ENCODE measurements at regions not wholly inside any gene's neighbourhood (a gene's known extent, or its start where the extent isn't known, plus 50 kb on each side); places are given as distances from the start of the nearest gene placed in this dataset.

GRCh38 chr9:115169003-115169402 lies 51.0 kb upstream of the TNC start:
- Histone ChIP-seq H3K27me3 (ENCODE audit: insufficient read depth, low read length, poor library complexity, severe bottlenecking) (no peaks in the 10 kb centered on the region), H4K20me1 (ENCODE audit: insufficient read depth, low read length, poor library complexity, severe bottlenecking) (no peaks in the 10 kb centered on the region), H3K36me3 (ENCODE audit: insufficient read depth, low read length) (no peaks in the 10 kb centered on the region), H3K79me2 (ENCODE audit: insufficient read depth, low read length) (no peaks in the 10 kb centered on the region), H3K9me3 (ENCODE audit: insufficient read depth, low read depth, low read length) (no peaks in the 10 kb centered on the region), H3K4me1 (ENCODE audit: insufficient read depth, low read length, poor library complexity, severe bottlenecking) (no peaks in the 10 kb centered on the region), H3K9me2 (replicated peaks; ENCODE audit: low read depth, low read length) (no peaks in the 10 kb centered on the region), H3K9ac (ENCODE audit: low read depth, low read length, poor library complexity, severe bottlenecking) (no peak overlapping the region), H3K4me3 (ENCODE audit: low read length, poor library complexity, severe bottlenecking) (no peak overlapping the region), H3K4me2 (ENCODE audit: low read depth, low read length, poor library complexity, severe bottlenecking) (no peak overlapping the region), H3F3A (ENCODE audit: low read depth) (no peaks in the 10 kb centered on the region), H2AFZ (ENCODE audit: low read length) (no peak overlapping the region)
- TF ChIP-seq CTCF (conservative IDR thresholded peaks at IDR 0.05; ENCODE audit: low read length) (no peak), EZH2phosphoT487 (IDR thresholded peaks at IDR 0.05; ENCODE audit: borderline replicate concordance) (no peak)

DNA sequence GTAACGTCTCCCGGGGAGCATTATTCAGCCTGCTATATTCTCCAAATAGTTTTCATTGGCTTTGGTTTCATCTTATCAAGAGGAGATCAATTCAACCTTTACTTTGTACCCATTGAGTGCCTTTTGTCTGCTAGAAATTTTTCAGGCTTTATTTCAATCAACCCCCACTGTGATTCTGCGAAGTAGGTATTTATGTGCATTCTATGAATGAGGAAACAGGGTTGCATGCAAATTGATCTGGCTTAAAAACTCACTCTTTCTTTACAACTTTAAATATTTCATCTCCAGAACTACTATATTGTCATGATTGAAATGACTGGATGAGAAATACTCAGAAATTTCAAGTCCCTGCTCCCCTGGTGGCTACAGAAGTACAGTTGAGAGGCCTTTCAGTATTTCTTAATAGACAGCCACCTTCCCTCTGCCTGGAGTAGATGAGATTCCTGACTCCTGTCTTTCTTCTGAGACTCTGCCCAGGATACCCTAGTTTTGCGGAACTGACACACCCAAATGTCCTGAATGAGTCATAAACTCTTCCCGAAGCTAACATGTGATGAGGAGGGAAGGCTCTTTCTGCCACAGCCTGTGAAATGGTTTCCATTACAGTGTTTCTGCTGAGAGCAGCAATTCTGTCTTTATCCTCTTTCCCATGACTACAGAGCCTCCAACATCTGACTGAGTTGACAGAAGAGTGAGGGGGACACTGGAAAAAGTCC lies 52.6 kb upstream of the TNC start:
- Histone ChIP-seq H3K4me2 (ENCODE audit: low read depth, low read length, poor library complexity, severe bottlenecking) (no peak overlapping the region), H3K36me3 (ENCODE audit: insufficient read depth, low read length) (no peaks in the 10 kb centered on the region)
- no peak for TF ChIP-seq EZH2phosphoT487 (IDR thresholded peaks at IDR 0.05; ENCODE audit: borderline replicate concordance)

GRCh38 chr9:115171921-115172388 lies 54.0 kb upstream of the TNC start:
- H2AFZ ChIP-seq (ENCODE audit: low read length): no peak overlapping the region
- H3K9ac ChIP-seq (ENCODE audit: low read depth, low read length, poor library complexity, severe bottlenecking): no peak overlapping the region
- no peaks in the 10 kb centered on the region for H3F3A ChIP-seq (ENCODE audit: low read depth)
- H3K9me2 ChIP-seq (replicated peaks; ENCODE audit: low read depth, low read length): no peaks in the 10 kb centered on the region
- no peak overlapping the region for H3K4me2 ChIP-seq (ENCODE audit: low read depth, low read length, poor library complexity, severe bottlenecking)
- H3K4me1 ChIP-seq (ENCODE audit: insufficient read depth, low read length, poor library complexity, severe bottlenecking): no peaks in the 10 kb centered on the region
- H3K4me3 ChIP-seq (ENCODE audit: low read length, poor library complexity, severe bottlenecking): no peak overlapping the region
- H3K79me2 ChIP-seq (ENCODE audit: insufficient read depth, low read length): no peaks in the 10 kb centered on the region
- H3K27me3 ChIP-seq (ENCODE audit: insufficient read depth, low read length, poor library complexity, severe bottlenecking): no peaks in the 10 kb centered on the region
- no peaks in the 10 kb centered on the region for H3K9me3 ChIP-seq (ENCODE audit: insufficient read depth, low read depth, low read length)
- no peaks in the 10 kb centered on the region for H3K36me3 ChIP-seq (ENCODE audit: insufficient read depth, low read length)
- no peak for TF ChIP-seq CTCF (conservative IDR thresholded peaks at IDR 0.05; ENCODE audit: low read length)
- TF ChIP-seq EZH2phosphoT487 (IDR thresholded peaks at IDR 0.05; ENCODE audit: borderline replicate concordance): no peak
- H4K20me1 ChIP-seq (ENCODE audit: insufficient read depth, low read length, poor library complexity, severe bottlenecking): no peaks in the 10 kb centered on the region

More for the DNA sequence above, 52.6 kb upstream of the TNC start:
- no peaks in the 10 kb centered on the region for H3K4me1 ChIP-seq (ENCODE audit: insufficient read depth, low read length, poor library complexity, severe bottlenecking)
- no peak overlapping the region for H3K9ac ChIP-seq (ENCODE audit: low read depth, low read length, poor library complexity, severe bottlenecking)
- no peaks in the 10 kb centered on the region for H3K9me3 ChIP-seq (ENCODE audit: insufficient read depth, low read depth, low read length)
- no peaks in the 10 kb centered on the region for H3K9me2 ChIP-seq (replicated peaks; ENCODE audit: low read depth, low read length)
- H3F3A ChIP-seq (ENCODE audit: low read depth): no peaks in the 10 kb centered on the region
- H3K27me3 ChIP-seq (ENCODE audit: insufficient read depth, low read length, poor library complexity, severe bottlenecking): no peaks in the 10 kb centered on the region
- H4K20me1 ChIP-seq (ENCODE audit: insufficient read depth, low read length, poor library complexity, severe bottlenecking): no peaks in the 10 kb centered on the region
- H2AFZ ChIP-seq (ENCODE audit: low read length): no peak overlapping the region
- H3K4me3 ChIP-seq (ENCODE audit: low read length, poor library complexity, severe bottlenecking): no peak overlapping the region
- no peaks in the 10 kb centered on the region for H3K79me2 ChIP-seq (ENCODE audit: insufficient read depth, low read length)

- no peaks in the 10 kb centered on the region for H4K20me1 ChIP-seq (ENCODE audit: insufficient read depth, low read length, poor library complexity, severe bottlenecking)
- H3K4me3 ChIP-seq (ENCODE audit: low read length, poor library complexity, severe bottlenecking): no peak overlapping the region
- TF ChIP-seq CTCF (conservative IDR thresholded peaks at IDR 0.05; ENCODE audit: low read length): no peak
- TF ChIP-seq EZH2phosphoT487 (IDR thresholded peaks at IDR 0.05; ENCODE audit: borderline replicate concordance): no peak
- H3K9me2 ChIP-seq (replicated peaks; ENCODE audit: low read depth, low read length): no peaks in the 10 kb centered on the region
- H3K79me2 ChIP-seq (ENCODE audit: insufficient read depth, low read length): no peaks in the 10 kb centered on the region
- H3K9ac ChIP-seq (ENCODE audit: low read depth, low read length, poor library complexity, severe bottlenecking): no peak overlapping the region
- no peaks in the 10 kb centered on the region for H3K27me3 ChIP-seq (ENCODE audit: insufficient read depth, low read length, poor library complexity, severe bottlenecking)
- H3K4me2 ChIP-seq (ENCODE audit: low read depth, low read length, poor library complexity, severe bottlenecking): no peak overlapping the region
- H3K36me3 ChIP-seq (ENCODE audit: insufficient read depth, low read length): no peaks in the 10 kb centered on the region
- H2AFZ ChIP-seq (ENCODE audit: low read length): no peak overlapping the region
- H3K9me3 ChIP-seq (ENCODE audit: insufficient read depth, low read depth, low read length): no peaks in the 10 kb centered on the region
- no peaks in the 10 kb centered on the region for H3F3A ChIP-seq (ENCODE audit: low read depth)
- peaks cover 5% of the 10 kb centered on the region for H3K4me1 ChIP-seq (ENCODE audit: insufficient read depth, low read length, poor library complexity, severe bottlenecking)
Measured at GRCh38 chr9:115182264-115182663, 64.3 kb upstream of the TNC start.

All from Loucy (cell line).